OCI-LY7 (cell line): ENCODE measurements at regions not wholly inside any gene's neighbourhood (a gene's known extent, or its start where the extent isn't known, plus 50 kb on each side); places are given as distances from the start of the nearest gene placed in this dataset.

Experiments
- BruUV-seq: library from RNA; stranded (reverse); fragments of 400-500 nt; replicated peaks from 2 replicates; lab custom pipeline; 2021; lab: Mats Ljungman, UMichigan
- CTCF ChIA-PET: fragments of 300-600 bp; sonication (Branson Sonifier 250); formaldehyde crosslinking; loops from one replicate; lab custom pipeline; 2022; ENCODE audit warnings: antibody characterized with exemption; ENCODE audit not compliant: unreplicated experiment; lab: Charles Lee
- POLR2A ChIA-PET: fragments of 300-600 bp; sonication (Branson Sonifier 250); formaldehyde crosslinking; loops from one replicate; lab custom pipeline; 2022; ENCODE audit warnings: antibody characterized with exemption; lab: Charles Lee
- DNase-seq: peaks from one replicate; pipeline ENCODE4 v3.0.0-alpha.2; 2015; ENCODE audit warnings: low spot score
- H2AFZ ChIP-seq: fragments of 200-600 bp; sonication (generic), shearing (Covaris generic); 2 replicates; pipeline ENCODE4 v1.6.1; 2014; ENCODE audit warnings: mild to moderate bottlenecking, antibody characterized with exemption, low read length, moderate library complexity
- H3K27ac ChIP-seq: fragments of 200-600 bp; sonication (generic); 2 replicates; pipeline ENCODE4 v1.5.1; 2014; ENCODE audit warnings: mixed run types, low read depth, mild to moderate bottlenecking, moderate library complexity, low read length, inconsistent platforms; ENCODE audit not compliant: poor library complexity, severe bottlenecking
- H3K36me3 ChIP-seq: fragments of 200-600 bp; sonication (generic); 2 replicates; pipeline ENCODE4 v1.6.1; 2014; ENCODE audit warnings: mild to moderate bottlenecking, antibody characterized with exemption, low read length, moderate library complexity, mixed read lengths; ENCODE audit not compliant: insufficient read depth
- H3K4me1 ChIP-seq: fragments of 200-600 bp; sonication (generic); 2 replicates; pipeline ENCODE4 v1.5.1; 2014; ENCODE audit warnings: mild to moderate bottlenecking, low read length; ENCODE audit not compliant: insufficient read depth, poor library complexity, severe bottlenecking
- H3K4me2 ChIP-seq: fragments of 200-600 bp; sonication (generic); 2 replicates; pipeline ENCODE4 v1.6.1; 2014; ENCODE audit warnings: mild to moderate bottlenecking, low read length
- H3K4me3 ChIP-seq: fragments of 200-600 bp; sonication (generic); 2 replicates; pipeline ENCODE4 v1.5.1; 2014; ENCODE audit warnings: mild to moderate bottlenecking, low read depth, low read length; ENCODE audit not compliant: poor library complexity, severe bottlenecking
- H3K79me2 ChIP-seq: fragments of 200-600 bp; sonication (generic); 2 replicates; pipeline ENCODE4 v1.6.1; 2016; ENCODE audit warnings: low read depth, mild to moderate bottlenecking, low read length, moderate library complexity, mixed read lengths; ENCODE audit not compliant: insufficient read depth
- H3K9me2 ChIP-seq: fragments of 200-600 bp; sonication (generic); 2 replicates; pipeline ENCODE4 v1.6.1; 2016; ENCODE audit warnings: mild to moderate bottlenecking, low read length, mixed read lengths; ENCODE audit not compliant: insufficient read depth
- H3K9me3 ChIP-seq: fragments of 200-600 bp; sonication (generic); 2 replicates; pipeline ENCODE4 v1.6.1; 2014; ENCODE audit warnings: mild to moderate bottlenecking, mixed run types, low read length, mixed read lengths
- H4K20me1 ChIP-seq: fragments of 200-600 bp; sonication (generic); 2 replicates; pipeline ENCODE4 v1.6.1; 2014; ENCODE audit warnings: mild to moderate bottlenecking, antibody characterized with exemption, low read length, moderate library complexity, mixed read lengths; ENCODE audit not compliant: insufficient read depth
- CTCF ChIP-seq: fragments of 200-600 bp; sonication (generic); conservative IDR thresholded peaks from 2 replicates; pipeline ENCODE4 v1.5.1; 2014; ENCODE audit warnings: mild to moderate bottlenecking, antibody characterized with exemption, low read length, moderate library complexity, mixed read lengths
- EZH2phosphoT487 ChIP-seq: fragments of 200-600 bp; sonication (generic); IDR thresholded peaks from 2 replicates; pipeline ENCODE4 v1.6.1; 2018; ENCODE audit warnings: low read depth, borderline replicate concordance, mild to moderate bottlenecking, mixed run types, antibody characterized with exemption, low read length, moderate library complexity, mixed read lengths
- intact Hi-C: fragments of 100-400 bp; cut with micrococcal nuclease; formaldehyde crosslinking; loops from one replicate; pipeline ENCODE4 v1.10.0; 2022; ENCODE audit not compliant: unreplicated experiment

GRCh38 chr2:120509991-120510735, 164.2 kb downstream of the INHBB start:
- DNase-seq, result no peak
- TF ChIP-seq CTCF (no peak), EZH2phosphoT487 (no peak)
- H3K4me3 ChIP-seq, result no peak overlapping the region
- no peaks in the 10 kb centered on the region for H3K79me2 ChIP-seq
- H3K9me2 ChIP-seq, result no peaks in the 10 kb centered on the region
- H2AFZ ChIP-seq, result no peak overlapping the region
- no peaks in the 10 kb centered on the region for H4K20me1 ChIP-seq
- BruUV-seq, result no TSS peak
- H3K9me3 ChIP-seq, result no peaks in the 10 kb centered on the region
- H3K36me3 ChIP-seq, result no peaks in the 10 kb centered on the region
- ChIA-PET POLR2A (no interaction called here), CTCF (no interaction called here)
- no peaks in the 10 kb centered on the region for H3K4me1 ChIP-seq
- H3K4me2 ChIP-seq, result no peak overlapping the region
- intact Hi-C loops, result no loop called here
- H3K27ac ChIP-seq, result no peak overlapping the region

- TF ChIP-seq EZH2phosphoT487, result no peak
- POLR2A ChIA-PET, result no interaction called here
- Histone ChIP-seq H2AFZ (no peak overlapping the region), H3K9me2 (no peaks in the 10 kb centered on the region), H3K4me1 (no peaks in the 10 kb centered on the region), H3K27ac (no peak overlapping the region), H3K79me2 (no peaks in the 10 kb centered on the region), H3K4me2 (no peak overlapping the region), H4K20me1 (no peaks in the 10 kb centered on the region), H3K4me3 (no peak overlapping the region), H3K36me3 (no peaks in the 10 kb centered on the region), H3K9me3 (no peaks in the 10 kb centered on the region)
- intact Hi-C loops, result no loop called here
- DNase-seq, result no peak
- CTCF ChIA-PET, result no interaction called here
- no TSS peak for BruUV-seq
Measured at GRCh38 chr2:120510751-120511395, 164.9 kb downstream of the INHBB start.

GRCh38 chr2:120511536-120511935, 165.6 kb downstream of the INHBB start:
- Histone ChIP-seq H4K20me1 (no peaks in the 10 kb centered on the region), H3K9me3 (no peaks in the 10 kb centered on the region), H3K27ac (no peak overlapping the region), H2AFZ (no peak overlapping the region), H3K79me2 (no peaks in the 10 kb centered on the region), H3K4me2 (no peak overlapping the region), H3K4me1 (no peaks in the 10 kb centered on the region), H3K9me2 (no peaks in the 10 kb centered on the region), H3K4me3 (no peak overlapping the region), H3K36me3 (no peaks in the 10 kb centered on the region)
- no peak for DNase-seq
- CTCF ChIA-PET, result no interaction called here
- intact Hi-C loops, result no loop called here
- POLR2A ChIA-PET, result interaction anchor here (0.7 kb wide), 1 partner anchor 202 kb away, joined by 3 read pairs; no protein-coding TSS in a partner anchor
- TF ChIP-seq CTCF (no peak), EZH2phosphoT487 (no peak)
- BruUV-seq, result no TSS peak
